H1 (cell line): ENCODE measurements at regions not wholly inside any gene's neighbourhood (a gene's known extent, or its start where the extent isn't known, plus 50 kb on each side); places are given as distances from the start of the nearest gene placed in this dataset.

Experiments
- CHD2 ChIP-seq: IDR thresholded peaks from 2 replicates; pipeline ENCODE4 v1.6.1; 2012; ENCODE audit warnings: low read length, improper control_type of control experiment
- CHD7 ChIP-seq: fragments of 300-600 bp; sonication (generic); IDR thresholded peaks from 2 replicates; pipeline ENCODE4 v1.7.1; 2012; ENCODE audit warnings: low read length, moderate library complexity, mild to moderate bottlenecking, inconsistent platforms; ENCODE audit not compliant: insufficient replicate concordance
- EZH2 ChIP-seq: fragments of 200-600 bp; sonication (generic); IDR thresholded peaks from 2 replicates; pipeline ENCODE4 v1.7.1; 2012; ENCODE audit warnings: low read depth, mild to moderate bottlenecking, moderate library complexity, low read length, inconsistent platforms; ENCODE audit not compliant: severe bottlenecking
- GTF2F1 ChIP-seq: IDR thresholded peaks from 2 replicates; pipeline ENCODE4 v1.6.1; 2012; ENCODE audit warnings: low read depth, low read length, improper control_type of control experiment, borderline replicate concordance
- NRF1 ChIP-seq: IDR thresholded peaks from 2 replicates; pipeline ENCODE4 v1.6.1; 2011; ENCODE audit warnings: mild to moderate bottlenecking, low read depth, low read length, improper control_type of control experiment
- PHF8 ChIP-seq: fragments of 200-600 bp; sonication (generic); conservative IDR thresholded peaks from 2 replicates; pipeline ENCODE4 v1.7.1; 2012; ENCODE audit warnings: low read depth, mild to moderate bottlenecking, inconsistent platforms, low read length, moderate library complexity
- RBBP5 ChIP-seq: IDR thresholded peaks from 2 replicates; pipeline ENCODE4 v1.7.1; 2012; ENCODE audit warnings: low read depth, mild to moderate bottlenecking, inconsistent platforms, low read length, moderate library complexity, borderline replicate concordance
- SP2 ChIP-seq: IDR thresholded peaks from 2 replicates; pipeline ENCODE4 v1.6.1; 2012; ENCODE audit warnings: mild to moderate bottlenecking, low read length, inconsistent platforms
- TCF12 ChIP-seq: IDR thresholded peaks from 2 replicates; pipeline ENCODE4 v1.6.1; 2011; ENCODE audit warnings: low read depth, mild to moderate bottlenecking, low read length
- TF ChIP-seq, protein P1 (sequence below): IDR thresholded peaks from 2 replicates; pipeline ENCODE4 v1.6.1; 2011; ENCODE audit warnings: low read depth, mild to moderate bottlenecking, low read length; ENCODE audit not compliant: insufficient read depth

- TF ChIP-seq CHD7 (no peak), CHD2 (no peak), SP2 (no peak), PHF8 (no peak), TCF12 (no peak), EZH2 (no peak), NRF1 (no peak), RBBP5 (no peak), GTF2F1 (no peak)
- TF ChIP-seq, protein P1, sequence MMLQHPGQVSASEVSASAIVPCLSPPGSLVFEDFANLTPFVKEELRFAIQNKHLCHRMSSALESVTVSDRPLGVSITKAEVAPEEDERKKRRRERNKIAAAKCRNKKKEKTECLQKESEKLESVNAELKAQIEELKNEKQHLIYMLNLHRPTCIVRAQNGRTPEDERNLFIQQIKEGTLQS: no peak
Measured at GRCh38 chr9:100913257-100913656, 115.3 kb upstream of the PLPPR1 start (continued).
